OCI-LY1 (cell line): ENCODE measurements at regions not wholly inside any gene's neighbourhood (a gene's known extent, or its start where the extent isn't known, plus 50 kb on each side); places are given as distances from the start of the nearest gene placed in this dataset.

Experiments used
- H2AFZ ChIP-seq: fragments of 200-600 bp; sonication (generic), shearing (Covaris generic); 2 replicates; pipeline ENCODE4 v1.6.0; 2014; ENCODE audit warnings: antibody characterized with exemption, mild to moderate bottlenecking, low read length
- H3F3A ChIP-seq: fragments of 200-600 bp; sonication (generic), shearing (Covaris generic); 2 replicates; pipeline ENCODE4 v1.6.0; 2014; ENCODE audit warnings: mild to moderate bottlenecking, antibody characterized with exemption, low read length, moderate library complexity; ENCODE audit not compliant: insufficient read depth
- H3K27ac ChIP-seq: fragments of 200-600 bp; sonication (generic); 2 replicates; pipeline ENCODE4 v1.5.1; 2014; ENCODE audit warnings: low read length, mixed run types, mild to moderate bottlenecking, low read depth; ENCODE audit not compliant: poor library complexity, severe bottlenecking
- H3K27me3 ChIP-seq: fragments of 200-600 bp; sonication (generic); 2 replicates; pipeline ENCODE4 v1.6.0; 2014; ENCODE audit warnings: antibody characterized with exemption, mild to moderate bottlenecking, low read length, moderate library complexity; ENCODE audit not compliant: insufficient read depth
- H3K36me3 ChIP-seq: fragments of 200-600 bp; sonication (generic); 2 replicates; pipeline ENCODE4 v1.6.1; 2014; ENCODE audit warnings: mild to moderate bottlenecking, antibody characterized with exemption, low read length, moderate library complexity, mixed read lengths; ENCODE audit not compliant: insufficient read depth
- H3K4me1 ChIP-seq: fragments of 200-600 bp; sonication (generic); 2 replicates; pipeline ENCODE4 v1.5.1; 2014; ENCODE audit warnings: mild to moderate bottlenecking, low read length, moderate library complexity; ENCODE audit not compliant: insufficient read depth, severe bottlenecking
- H3K4me2 ChIP-seq: fragments of 200-600 bp; sonication (generic), shearing (Covaris generic); 2 replicates; pipeline ENCODE4 v1.6.1; 2014; ENCODE audit warnings: low read length
- H3K4me3 ChIP-seq: fragments of 200-600 bp; sonication (generic); 2 replicates; pipeline ENCODE4 v1.5.1; 2014; ENCODE audit warnings: low read length, low read depth, mild to moderate bottlenecking, mixed read lengths; ENCODE audit not compliant: poor library complexity, severe bottlenecking
- H3K79me2 ChIP-seq: fragments of 200-600 bp; shearing (Covaris generic); 2 replicates; pipeline ENCODE4 v1.6.1; 2016; ENCODE audit warnings: mixed run types, low read length, mixed read lengths; ENCODE audit not compliant: insufficient read depth
- H3K9ac ChIP-seq: fragments of 200-600 bp; sonication (generic), shearing (Covaris generic); 2 replicates; pipeline ENCODE4 v1.6.1; 2014; ENCODE audit warnings: mild to moderate bottlenecking, low read length, mixed read lengths
- H3K9me2 ChIP-seq: fragments of 200-600 bp; sonication (generic), shearing (Covaris generic); 2 replicates; pipeline ENCODE4 v1.6.1; 2014; ENCODE audit warnings: low read depth, mild to moderate bottlenecking, low read length, mixed read lengths
- H3K9me3 ChIP-seq: fragments of 200-600 bp; shearing (Covaris generic); 2 replicates; pipeline ENCODE4 v1.6.1; 2014; ENCODE audit warnings: low read length, mixed read lengths
- H4K20me1 ChIP-seq: fragments of 200-600 bp; sonication (generic), shearing (Covaris generic); 2 replicates; pipeline ENCODE4 v1.6.0; 2016; ENCODE audit warnings: mild to moderate bottlenecking, low read length; ENCODE audit not compliant: insufficient read depth
- EZH2 ChIP-seq: fragments of 200-600 bp; sonication (generic), shearing (Covaris generic); IDR thresholded peaks from 2 replicates; pipeline ENCODE4 v1.8.0; 2017; ENCODE audit warnings: borderline replicate concordance, mixed run types, mild to moderate bottlenecking, antibody characterized with exemption, low read length, moderate library complexity, mixed read lengths
- TF ChIP-seq, protein P1 (sequence below): fragments of 200-600 bp; sonication (generic), shearing (Covaris generic); IDR thresholded peaks from 2 replicates; pipeline ENCODE4 v1.5.1; 2017; ENCODE audit warnings: mild to moderate bottlenecking, antibody characterized with exemption, low read length, moderate library complexity, mixed read lengths

DNA sequence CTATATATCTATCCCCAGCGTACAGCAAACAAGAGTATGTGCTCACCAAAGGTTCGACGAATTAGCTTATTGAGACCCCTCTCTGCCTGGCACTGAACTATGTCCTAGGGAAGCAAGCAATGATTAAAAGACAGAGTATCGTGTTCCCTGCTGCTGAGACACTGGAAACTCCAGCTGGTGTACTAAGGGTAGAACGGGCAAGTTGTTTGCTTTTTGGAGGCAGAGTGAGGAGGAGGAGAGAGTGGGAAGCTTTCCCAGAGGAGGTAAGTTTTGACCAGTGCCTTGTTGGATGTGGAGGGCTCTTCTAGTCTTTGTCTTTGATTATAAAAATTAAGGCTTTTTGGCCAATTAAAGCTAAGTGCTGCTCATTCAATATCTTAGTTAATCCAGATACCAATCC, 61.7 kb downstream of the PJA1 start:
- H3K4me3 ChIP-seq = no peak overlapping the region
- no peaks in the 10 kb centered on the region for H3K9me3 ChIP-seq
- H3K9ac ChIP-seq = no peak overlapping the region
- H2AFZ ChIP-seq = no peak overlapping the region
- H3K4me2 ChIP-seq = no peak overlapping the region
- H3K27ac ChIP-seq = no peak overlapping the region
- no peaks in the 10 kb centered on the region for H4K20me1 ChIP-seq
- H3K36me3 ChIP-seq = no peaks in the 10 kb centered on the region
- TF ChIP-seq, protein P1, sequence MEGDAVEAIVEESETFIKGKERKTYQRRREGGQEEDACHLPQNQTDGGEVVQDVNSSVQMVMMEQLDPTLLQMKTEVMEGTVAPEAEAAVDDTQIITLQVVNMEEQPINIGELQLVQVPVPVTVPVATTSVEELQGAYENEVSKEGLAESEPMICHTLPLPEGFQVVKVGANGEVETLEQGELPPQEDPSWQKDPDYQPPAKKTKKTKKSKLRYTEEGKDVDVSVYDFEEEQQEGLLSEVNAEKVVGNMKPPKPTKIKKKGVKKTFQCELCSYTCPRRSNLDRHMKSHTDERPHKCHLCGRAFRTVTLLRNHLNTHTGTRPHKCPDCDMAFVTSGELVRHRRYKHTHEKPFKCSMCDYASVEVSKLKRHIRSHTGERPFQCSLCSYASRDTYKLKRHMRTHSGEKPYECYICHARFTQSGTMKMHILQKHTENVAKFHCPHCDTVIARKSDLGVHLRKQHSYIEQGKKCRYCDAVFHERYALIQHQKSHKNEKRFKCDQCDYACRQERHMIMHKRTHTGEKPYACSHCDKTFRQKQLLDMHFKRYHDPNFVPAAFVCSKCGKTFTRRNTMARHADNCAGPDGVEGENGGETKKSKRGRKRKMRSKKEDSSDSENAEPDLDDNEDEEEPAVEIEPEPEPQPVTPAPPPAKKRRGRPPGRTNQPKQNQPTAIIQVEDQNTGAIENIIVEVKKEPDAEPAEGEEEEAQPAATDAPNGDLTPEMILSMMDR = no peak
- TF ChIP-seq EZH2 = no peak
- no peaks in the 10 kb centered on the region for H3K4me1 ChIP-seq
- no peaks in the 10 kb centered on the region for H3K79me2 ChIP-seq
- no peaks in the 10 kb centered on the region for H3K9me2 ChIP-seq
- H3F3A ChIP-seq = no peaks in the 10 kb centered on the region
- no peaks in the 10 kb centered on the region for H3K27me3 ChIP-seq

DNA sequence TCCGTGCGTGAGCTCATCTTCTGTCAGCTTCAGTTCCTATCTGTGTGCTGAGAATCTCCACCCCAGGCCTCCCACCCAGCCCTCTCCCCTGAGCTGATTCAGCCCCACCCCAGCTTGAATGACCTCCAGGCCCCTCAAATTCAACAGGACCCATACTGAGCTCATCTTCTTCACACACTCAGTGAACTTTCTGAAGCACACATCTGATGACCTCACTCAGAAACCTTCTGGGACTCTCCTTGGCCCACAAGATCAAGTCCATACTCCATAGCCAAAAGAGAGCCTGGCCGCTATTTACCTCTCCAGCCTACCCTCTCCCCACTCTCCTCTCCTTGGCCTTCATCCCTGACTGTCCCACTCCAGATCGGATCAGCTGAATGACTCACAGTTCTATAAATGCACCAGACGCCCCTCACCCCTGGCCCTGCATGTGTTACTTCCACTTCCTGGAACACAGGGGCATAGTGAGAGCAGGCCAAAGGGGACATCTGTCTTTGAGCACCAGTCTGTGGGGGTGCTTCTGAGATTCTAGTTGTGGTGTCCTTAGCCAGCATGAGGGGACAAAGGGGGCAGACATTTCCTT, 62.5 kb downstream of the PJA1 start:
- Histone ChIP-seq H3K4me3 (no peak overlapping the region), H3K4me1 (no peaks in the 10 kb centered on the region), H3K27ac (no peak overlapping the region), H4K20me1 (no peaks in the 10 kb centered on the region), H3K27me3 (no peaks in the 10 kb centered on the region), H3K9me2 (no peaks in the 10 kb centered on the region), H3K4me2 (no peak overlapping the region), H3K36me3 (no peaks in the 10 kb centered on the region), H3K9ac (no peak overlapping the region), H3F3A (no peaks in the 10 kb centered on the region), H3K79me2 (no peaks in the 10 kb centered on the region), H2AFZ (no peak overlapping the region), H3K9me3 (no peaks in the 10 kb centered on the region)
- no peak for TF ChIP-seq EZH2
- TF ChIP-seq, protein P1 = no peak

DNA sequence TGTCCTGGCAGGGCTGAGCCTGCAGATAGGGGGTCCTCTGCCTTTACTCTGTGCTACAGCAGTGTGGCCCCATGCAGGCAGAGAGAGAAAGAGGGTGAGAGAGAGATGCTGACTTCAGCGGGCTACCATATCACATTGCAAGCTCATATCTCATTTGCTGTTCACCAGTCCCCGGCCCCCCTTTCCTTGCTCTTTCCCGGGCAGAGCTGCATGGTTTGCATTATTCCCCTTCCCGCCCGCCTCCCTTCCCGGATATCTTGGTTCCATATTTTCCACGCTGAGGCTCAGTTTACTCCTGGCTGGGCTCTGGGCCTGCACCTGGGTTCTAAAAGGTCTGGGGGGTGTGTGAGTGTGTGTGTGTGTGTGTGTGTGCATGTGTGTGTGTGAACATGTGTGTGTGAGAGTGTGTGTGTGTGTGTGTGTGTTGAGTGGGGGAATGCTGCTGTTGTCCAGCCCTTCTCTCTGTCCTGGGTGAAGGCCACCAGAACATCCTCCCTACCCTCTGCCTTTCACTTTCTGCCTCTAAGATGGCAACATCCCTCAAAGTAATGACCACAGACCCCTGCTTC, 63.5 kb downstream of the PJA1 start:
- no peak overlapping the region for H3K4me2 ChIP-seq
- no peaks in the 10 kb centered on the region for H4K20me1 ChIP-seq
- TF ChIP-seq, protein P1 = no peak
- TF ChIP-seq EZH2 = no peak
- H3K4me3 ChIP-seq = no peak overlapping the region
- no peaks in the 10 kb centered on the region for H3F3A ChIP-seq
- H3K27me3 ChIP-seq = no peaks in the 10 kb centered on the region
- H3K9me3 ChIP-seq = no peaks in the 10 kb centered on the region
- no peak overlapping the region for H2AFZ ChIP-seq
- no peaks in the 10 kb centered on the region for H3K9me2 ChIP-seq
- no peak overlapping the region for H3K9ac ChIP-seq
- H3K4me1 ChIP-seq = no peaks in the 10 kb centered on the region
- H3K79me2 ChIP-seq = no peaks in the 10 kb centered on the region
- H3K36me3 ChIP-seq = no peaks in the 10 kb centered on the region
- no peak overlapping the region for H3K27ac ChIP-seq
